Activated gamma-delta T cell treated with anti-CD3 and anti-CD28 coated beads, Interleukin-2, amount 50 U/mL, for 16 hours (primary cell): ENCODE measurements at regions not wholly inside any gene's neighbourhood (a gene's known extent, or its start where the extent isn't known, plus 50 kb on each side); places are given as distances from the start of the nearest gene placed in this dataset.
"Not testable (repeated sequence)": the region's sequence is repeated elsewhere in the genome, so short reads cannot be mapped to it uniquely, and the experiment has no call there.

Source experiments
- DNase-seq: peaks from one replicate; pipeline ENCODE4 v3.0.0-alpha.2; 2020; ENCODE audit warnings: low read depth

DNA sequence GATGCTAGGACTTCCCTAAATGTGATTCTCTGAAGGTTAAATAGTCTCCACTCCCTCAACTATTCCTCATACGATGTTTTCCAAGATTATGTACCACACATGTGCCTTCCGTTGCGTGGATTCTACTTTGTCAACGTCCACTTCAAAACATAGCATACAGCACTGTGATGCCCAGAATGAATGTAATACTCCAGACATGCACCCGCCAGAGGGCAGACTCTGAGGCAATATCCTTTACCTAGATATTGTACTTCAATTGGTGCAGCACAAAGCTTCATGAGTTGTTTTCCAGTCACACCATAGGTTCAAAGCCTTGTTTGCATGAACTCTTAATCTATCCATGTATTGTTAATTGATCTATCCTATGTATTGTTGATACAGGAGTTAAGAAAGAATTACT lies 201.0 kb upstream of the NABP1 start:
- DNase-seq: no peak

DNA sequence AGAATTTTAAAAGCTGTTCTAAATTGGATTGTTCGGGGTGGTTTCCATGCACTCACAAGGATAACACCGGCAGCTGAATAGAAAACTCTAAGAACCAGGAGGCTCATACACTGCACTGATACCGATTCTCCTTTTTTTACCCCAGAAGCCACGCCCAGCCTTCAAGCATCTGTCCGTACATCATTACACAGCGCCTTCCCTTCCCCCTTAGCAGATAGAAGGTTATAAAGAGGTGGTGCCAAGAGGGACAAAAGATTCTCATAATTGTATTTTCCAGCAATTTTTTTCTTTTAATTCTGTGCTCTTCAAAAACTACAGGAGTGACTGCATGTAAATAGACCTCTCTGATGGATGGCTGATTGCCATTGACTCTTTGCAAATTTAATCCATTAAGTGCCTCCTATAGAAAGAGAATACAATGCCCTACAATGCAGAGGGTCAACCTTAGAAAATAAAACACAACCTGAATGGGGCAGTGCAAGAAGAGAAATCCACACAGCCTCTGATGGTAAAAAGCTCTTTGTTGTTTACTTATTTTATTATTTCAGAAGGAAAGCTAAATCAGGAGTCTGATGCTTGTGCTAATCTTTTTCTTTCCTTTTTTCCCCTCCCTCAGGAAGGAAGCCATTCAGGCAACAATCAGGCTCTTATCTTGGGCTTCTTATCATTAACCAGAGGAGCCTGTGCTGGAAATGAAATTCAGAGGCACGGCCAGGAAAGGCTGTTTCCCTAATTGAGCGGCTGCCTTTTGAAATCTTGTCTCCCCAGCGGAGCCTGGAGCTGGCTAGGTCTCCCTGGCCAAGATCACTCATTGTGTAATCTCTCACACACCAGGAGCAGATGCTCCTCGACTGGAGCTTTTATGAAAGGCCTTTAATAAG lies 198.9 kb upstream of the NABP1 start:
- DNase-seq: no peak

DNA sequence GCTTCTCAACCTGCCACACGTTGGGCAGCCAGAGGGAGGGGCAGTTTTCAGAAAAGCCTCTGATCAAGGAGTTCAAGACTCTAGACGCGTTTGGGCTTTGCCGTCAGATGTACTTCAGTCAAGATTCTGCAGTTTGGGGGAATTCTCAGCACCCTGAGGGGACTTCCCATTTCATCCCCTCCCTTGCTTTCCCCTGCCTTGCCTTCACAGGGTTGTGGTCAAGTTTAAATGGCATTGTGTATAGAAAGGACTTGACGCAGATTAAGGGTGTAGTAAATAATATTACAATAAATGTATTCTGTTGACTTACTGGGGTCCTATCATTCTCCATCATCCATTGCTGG lies 198.3 kb upstream of the NABP1 start:
- no peak for DNase-seq

DNA sequence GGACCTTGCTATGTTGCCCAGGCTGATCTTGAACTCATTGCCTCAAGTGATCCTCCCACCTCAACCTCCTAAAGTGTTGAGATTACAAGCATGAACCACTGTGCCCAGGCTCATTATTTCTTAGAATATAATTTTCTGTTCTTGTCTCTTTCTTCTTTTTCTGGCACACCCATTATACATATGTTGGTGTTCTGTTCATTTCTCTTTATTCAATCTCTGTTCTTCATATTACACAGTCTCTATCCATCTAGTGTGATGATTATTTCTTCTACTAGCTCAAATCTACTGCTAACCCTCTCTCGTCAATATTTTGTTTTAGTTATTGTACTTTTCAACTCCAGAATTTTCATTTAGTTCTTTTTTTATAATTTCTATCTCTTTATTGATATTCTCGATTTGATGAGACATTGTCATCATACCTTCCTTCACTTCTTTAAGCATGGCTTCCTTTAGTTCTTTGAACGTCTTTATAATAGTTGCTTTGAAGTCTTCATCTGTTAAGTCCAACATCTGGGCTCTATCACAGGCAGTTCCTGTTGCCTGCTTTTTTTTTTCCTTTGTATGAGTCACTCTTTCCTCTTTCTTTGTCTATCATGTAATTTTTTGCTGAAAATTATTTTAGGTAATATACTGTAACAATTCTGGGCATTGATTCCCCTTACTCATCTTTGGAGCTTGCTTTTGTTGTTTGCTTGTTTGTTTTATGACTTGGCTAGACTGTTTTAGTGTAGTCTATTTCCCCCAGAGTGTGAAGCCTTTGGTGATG lies 196.4 kb upstream of the NABP1 start:
- DNase-seq: no peak

DNA sequence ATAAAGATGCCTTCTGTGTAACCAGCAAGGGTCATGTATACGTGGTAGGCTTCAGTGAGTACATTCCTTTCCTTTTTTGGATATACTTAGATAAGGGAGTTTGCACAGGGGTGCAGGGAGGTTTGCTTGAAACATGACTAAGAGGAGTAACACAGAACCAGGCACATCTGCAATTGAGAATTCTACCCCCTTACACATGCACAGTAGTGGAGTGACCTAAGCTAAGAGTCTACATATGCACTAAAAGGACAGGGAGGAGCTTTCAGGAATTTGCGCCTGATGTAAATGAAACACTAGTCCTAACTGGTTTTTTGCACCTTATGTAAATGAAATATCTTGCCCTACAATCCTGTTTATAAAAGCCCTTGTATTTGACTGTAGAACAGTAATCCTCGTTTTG lies 194.8 kb upstream of the NABP1 start:
- DNase-seq: no peak

DNA sequence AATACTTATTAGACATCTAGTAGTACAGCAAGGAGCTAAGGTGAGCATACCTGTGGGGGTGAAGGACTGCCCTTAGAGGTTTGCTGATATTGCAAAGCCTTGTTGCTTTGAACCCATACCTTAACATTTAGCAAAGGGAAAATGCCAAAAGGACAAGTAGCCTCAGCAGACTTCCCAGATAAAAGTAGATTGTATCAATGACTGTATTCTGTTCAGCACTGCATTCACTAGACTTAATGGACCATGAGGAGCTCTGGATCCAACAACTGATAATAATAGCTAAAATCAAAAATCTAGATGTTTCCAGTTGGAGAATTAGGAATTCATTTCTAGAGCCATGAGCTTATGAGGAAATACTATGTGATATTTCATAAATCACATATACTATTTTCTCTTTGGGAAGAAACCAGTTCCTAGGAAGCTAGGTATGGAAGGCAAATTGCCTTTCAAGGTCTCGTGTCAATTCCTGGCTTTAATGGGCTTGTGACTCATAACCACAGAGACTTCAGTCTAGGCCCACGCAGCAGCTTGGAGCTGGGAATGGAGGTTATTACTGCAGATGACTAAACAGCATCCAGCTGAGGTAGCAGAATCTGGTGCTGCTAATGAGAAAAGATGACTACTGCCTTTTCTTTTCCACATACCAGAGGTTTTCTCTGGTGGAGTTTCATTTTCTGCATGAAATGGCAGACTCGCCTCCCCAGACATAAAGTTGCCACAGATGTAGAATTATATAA lies 191.2 kb upstream of the NABP1 start:
- DNase-seq: no peak

DNA sequence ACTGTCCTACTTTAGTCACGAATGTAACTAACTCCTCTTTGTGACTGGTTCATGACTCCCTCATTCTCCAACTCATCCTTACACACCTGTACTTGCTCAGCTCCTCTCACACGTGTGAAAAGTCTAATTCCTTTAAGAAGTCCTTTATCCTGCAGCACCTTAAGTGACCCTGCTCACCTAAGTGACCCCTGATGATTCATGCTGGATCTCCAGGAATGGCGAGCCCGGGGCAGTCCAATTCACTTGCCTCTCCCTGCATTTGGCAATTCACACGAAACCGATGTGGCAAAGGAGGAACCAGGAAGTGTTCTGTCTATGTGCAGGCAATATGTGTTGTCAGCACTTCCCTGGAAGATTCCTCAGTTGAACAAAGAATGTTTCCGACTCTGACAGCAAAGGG lies 189.8 kb upstream of the NABP1 start:
- no peak for DNase-seq

DNA sequence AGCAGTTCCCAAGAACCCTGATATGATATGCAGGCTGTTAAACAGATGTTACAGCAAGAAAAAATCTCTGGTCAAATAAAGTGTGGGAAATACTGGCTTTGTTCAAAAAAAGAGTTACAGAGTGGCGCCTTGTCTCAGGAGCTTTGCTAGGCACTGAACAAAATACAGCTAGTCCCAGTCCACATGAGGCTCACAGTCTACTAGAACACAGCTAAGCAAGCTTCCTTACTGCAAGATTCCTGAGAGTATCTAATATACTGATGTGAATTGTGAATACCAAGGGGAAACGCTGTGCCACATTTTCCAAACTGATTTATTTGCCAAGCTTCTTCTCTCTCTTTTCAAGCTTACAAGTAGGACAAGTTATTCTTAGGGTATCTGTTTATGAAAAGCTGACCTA lies 188.8 kb upstream of the NABP1 start:
- no peak for DNase-seq

DNA sequence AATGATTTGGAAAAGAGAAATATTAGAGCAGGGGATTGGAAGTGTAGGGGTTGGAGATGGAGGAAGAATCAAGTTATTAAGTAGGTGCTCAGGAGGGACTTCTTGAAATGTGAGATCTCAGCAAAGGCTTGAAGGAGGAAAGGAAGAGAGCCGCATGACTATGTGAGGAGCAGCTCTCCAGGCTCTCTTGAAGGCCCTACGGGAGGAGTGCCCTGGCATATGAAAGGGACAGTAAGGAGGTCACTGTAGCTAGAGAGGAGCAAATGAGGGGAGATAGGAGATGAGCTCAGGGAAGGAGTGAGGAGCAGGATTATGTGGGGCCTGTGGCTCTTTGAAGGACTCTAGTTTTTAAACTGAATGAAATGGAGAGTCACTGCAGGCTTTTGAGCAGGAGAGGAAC lies 181.1 kb upstream of the NABP1 start:
- no peak for DNase-seq

DNA sequence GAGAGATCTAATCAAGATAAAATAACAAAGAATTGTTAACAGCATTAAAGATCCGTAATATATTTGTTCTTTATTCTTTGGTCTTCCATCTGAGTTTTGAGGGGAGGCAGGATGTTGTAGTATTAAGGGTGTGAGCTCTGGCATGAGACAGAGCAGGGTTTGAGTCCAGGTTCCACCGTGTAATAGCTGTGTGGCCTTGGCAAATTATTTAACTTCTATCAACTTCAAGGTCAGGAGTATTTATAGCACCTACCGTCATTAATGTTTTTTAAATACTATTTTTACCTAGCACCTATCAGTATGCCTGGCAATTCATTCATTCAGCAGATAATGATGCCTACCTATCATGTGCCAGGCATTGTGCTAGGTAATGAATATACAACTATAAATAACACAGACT lies 180.1 kb upstream of the NABP1 start:
- no peak for DNase-seq

DNA sequence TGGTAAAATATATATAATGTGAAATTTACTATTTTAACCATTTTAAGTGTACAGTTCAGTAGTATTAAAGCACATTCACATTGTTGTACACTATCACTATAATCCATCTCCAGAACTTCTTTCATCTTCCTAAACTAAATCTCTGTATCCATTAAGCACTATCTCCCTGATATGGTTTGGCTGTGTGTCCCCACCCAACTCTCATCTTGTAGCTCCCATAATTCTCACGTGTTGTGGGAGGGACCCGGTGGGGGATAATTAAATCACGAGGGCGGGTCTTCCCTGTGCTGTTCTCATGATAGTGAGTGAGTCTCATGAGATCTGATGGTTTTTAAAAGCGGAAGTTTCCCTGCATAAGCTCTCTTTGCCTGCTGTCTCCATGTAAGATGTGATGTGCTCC lies 178.9 kb upstream of the NABP1 start:
- no peak for DNase-seq

DNA sequence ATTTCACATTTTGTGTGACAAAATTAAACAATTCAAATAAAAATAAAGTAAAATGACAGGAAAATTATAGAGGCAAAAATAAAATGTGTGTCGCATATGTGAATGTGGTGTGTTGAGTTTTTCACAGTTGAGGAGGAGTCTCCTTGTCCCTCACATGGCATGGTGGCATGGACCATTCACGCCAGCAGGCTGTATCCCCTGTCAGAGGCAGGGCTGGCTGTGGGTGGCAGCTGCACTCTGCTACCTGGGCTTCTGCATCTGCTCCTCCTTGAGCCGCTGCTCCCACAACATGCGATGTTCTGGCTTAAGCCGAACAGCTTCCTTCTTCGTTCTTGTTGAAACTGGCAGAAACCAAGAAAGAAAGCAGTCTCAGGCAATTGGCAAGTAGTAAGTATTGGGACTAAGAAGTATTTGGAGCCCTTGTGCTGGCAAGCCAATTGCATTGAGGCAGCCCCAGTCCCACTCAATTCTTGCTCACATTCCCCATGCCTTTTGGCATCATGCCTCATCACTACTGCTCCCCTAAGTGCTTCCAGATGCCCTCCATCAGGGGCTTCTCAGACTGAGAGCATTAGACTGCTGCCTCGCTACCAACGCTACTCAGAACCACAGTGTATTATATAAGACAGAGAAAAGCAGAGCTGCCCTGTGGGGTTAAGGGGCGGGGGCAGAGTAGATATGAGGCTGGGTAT lies 177.9 kb upstream of the NABP1 start:
- DNase-seq: no peak

DNA sequence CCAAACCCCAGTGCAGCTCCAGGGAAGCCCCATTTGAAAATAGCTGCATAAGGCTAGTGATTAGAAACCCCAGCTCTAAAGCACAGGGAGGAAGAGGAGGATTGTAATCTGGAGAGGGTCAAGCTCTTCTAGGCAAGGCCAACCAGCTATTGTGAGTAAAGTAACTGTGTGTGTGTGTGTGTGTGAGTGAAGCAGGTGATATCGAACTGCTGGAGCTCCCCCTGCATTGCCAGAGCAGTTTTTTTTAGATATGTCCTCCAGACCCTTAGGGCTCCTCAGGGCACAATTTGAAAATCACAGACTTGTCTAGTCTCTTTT lies 177.4 kb upstream of the NABP1 start:
- DNase-seq: no peak

DNA sequence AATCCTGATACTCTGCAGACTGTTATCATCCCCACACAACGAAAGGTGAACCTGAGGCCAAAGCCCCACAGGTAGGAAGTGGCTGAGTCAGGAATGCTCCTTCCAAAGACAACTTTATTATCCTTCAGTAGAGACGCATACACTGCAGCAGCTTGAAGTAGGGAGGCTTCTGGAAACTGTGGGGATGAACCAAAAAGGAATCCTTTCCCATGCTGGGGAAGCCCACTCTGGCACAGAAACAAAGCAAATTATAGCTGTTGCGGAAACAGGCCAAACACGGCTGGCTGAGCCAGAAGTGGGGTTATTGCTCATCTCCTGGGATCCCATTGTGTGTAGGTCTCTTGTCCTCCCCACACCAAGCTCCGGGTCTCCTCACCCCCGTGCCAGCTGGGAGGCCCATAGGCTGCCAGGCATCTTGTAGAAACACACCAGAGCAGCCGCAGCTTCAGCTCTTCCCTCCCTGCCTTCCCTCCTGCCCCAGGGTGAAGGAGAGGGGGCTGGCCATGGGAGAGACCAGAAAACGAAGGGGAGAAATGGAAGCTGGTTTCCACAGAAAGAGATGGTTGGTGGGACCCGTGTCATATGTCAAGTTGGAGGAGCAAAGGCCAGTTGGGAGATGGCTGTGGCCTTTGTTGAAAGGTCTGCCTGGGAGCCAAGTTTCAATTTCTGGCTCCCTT lies 176.9 kb upstream of the NABP1 start:
- DNase-seq: no peak

DNA sequence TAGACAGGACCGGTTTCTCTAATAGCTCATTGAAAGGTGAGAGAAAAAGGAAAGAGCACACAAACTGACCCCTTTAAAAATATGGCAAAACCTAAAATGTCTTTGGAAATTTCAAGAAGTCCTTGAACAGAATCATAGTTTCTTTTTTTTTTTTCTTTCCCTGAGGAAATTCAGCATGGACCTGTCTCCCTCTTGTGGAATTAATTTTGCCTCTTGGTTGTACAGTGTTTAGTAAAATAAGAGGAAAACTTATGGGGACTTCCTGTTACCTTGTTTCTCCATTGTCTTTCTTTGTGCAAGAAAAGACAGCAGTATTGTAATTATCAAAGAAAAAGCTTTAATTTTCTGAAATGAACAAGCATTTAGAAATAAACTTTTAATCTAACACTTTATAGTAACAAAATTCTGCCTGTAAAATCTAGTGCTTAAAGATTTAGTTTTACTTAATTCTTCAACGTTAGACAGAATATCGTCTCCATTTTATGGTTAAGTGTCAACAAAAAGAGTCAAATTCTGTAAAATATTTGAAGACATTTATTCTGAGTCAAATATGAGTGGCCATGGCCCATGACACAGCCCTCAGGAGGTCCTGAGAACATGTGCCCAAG lies 176.3 kb upstream of the NABP1 start:
- DNase-seq: no peak

DNA sequence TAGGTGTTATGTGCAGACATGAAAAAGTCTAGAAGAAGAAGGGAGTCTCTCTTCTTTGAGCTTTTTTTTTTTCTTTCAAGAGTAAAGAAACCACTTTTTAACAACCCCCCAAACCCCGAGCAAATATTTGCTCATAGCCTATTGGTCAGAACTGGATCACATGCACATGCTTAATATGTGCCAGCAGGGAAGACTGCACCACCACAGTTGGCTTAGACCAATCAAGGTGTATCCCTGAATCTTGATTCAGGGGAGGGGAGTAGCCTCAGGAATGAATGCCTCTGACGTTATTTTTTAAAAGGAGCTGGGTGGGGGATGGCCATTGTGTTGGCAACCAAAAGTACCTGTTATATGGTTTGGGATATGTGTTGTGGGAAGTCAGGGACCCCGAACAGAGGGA lies 171.4 kb upstream of the NABP1 start:
- DNase-seq: no peak

DNA sequence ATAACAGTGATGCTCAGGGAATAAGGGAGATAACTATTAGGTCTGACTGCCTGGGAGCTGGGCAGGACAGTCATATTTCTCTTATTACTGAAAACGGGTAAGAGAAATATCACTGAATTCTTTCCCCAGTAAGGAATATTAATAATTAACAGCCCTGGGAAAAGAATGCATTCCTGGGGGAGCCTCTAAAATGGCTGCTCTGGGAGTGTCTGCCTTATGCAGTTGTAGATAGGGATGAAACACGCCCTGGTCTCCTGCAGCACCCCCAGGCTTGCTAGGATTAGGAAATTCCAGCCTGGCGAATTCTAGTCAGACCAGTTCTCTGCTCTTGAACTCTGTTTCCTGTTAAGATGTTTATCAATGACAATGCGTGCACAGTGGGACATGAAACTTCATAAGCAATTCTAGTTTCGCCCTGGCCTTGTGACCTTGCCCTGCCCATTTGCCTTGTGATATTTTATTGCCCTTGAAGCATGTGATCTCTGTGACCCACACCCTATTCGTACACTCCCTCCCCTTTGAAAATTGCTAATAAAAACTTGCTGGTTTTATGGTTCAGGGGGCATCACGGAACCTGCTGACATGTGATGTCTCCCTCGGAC lies 170.6 kb upstream of the NABP1 start:
- not testable (repeated sequence) for DNase-seq

DNA sequence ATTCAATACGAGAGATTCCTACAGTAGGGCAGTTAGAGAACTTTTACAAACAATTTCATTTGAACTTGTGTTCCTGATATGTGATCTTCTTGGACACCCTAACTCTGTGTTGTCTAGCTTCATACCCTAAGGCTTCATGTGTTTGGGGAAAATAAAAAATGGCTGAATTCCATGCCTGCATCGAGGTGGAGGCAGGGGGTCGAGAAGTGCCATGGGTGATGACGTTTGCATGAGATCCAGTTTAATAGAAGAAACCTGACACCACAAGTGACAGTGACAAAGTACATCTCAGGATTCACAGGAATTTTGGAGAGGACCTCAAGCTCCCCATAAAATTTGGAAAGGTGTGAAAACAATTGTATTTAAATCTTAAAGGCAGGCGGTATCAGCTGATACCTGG lies 169.2 kb upstream of the NABP1 start:
- no peak for DNase-seq

DNA sequence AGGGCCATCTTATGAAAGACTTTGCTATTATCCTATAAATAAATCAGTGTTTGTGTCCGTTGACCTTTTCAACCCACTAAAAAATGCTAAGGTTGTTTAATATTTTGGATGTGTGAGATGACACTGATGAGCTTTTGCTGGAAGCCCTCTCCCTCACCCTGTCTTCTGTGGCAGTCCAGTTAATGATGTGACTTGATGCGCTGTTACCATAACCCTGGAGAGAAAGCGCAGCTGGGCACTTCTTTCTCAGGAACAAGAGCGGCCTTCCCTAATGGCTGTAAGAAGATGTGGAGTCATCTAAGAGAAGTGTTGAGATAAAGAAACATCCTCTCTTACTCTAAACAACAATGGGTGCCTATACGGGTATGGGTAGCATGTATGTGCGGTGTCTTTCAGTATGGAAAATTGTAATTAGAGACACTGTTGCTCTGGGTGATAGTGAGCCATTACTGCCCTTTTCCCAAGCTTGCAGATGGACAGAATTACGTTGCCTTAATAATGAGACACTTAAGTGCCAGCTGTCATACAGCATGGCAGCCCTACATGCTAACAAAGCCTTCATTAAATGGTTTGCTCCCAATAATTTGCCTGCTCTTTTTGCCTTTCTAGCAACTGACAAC lies 165.6 kb upstream of the NABP1 start:
- DNase-seq: no peak

DNA sequence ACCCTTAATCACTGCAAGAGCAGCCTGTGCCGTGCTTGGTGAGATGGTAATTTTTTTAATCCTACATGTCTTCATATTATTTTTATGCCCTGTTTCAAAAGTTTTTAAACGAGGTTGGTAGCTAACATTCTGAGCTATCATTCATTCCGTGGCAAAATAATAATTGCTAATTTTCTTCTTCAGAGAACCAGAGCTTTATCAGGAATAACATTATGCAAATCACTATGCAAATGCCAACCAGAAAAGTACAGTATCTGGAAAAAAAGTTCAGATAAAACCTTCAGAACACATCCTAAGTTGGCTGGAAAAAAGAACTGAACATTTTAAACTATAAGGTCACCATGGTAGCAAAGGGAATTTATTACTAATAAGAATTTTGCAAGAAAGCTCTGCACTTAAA lies 165.1 kb upstream of the NABP1 start:
- DNase-seq: no peak

DNA sequence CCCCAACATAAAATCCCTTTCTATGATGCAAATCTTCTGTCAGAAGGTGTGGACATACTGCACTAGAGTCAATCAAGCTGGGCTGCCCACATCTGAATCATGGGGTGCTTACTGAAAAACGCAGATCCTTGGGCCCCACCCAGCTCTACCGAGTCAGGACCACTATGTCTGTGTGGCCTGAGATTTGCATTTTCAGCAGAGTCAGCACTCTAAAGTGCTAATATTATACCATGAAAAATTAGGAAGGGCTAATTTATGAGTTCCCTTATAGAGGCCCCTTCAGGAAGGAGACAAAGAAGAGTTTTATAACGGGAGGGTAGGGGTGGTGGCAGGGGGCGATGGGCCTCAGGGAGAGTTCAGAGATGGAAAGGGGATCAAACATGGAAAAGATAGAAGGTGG lies 163.3 kb upstream of the NABP1 start:
- no peak for DNase-seq
